Neural progenitor cell (in vitro differentiated cells): ENCODE measurements at regions not wholly inside any gene's neighbourhood (a gene's known extent, or its start where the extent isn't known, plus 50 kb on each side); places are given as distances from the start of the nearest gene placed in this dataset.

Source experiments
- DNase-seq: peaks from one replicate; pipeline ENCODE4 v3.0.0-alpha.2; 2016; ENCODE audit warnings: low spot score
- H2AFZ ChIP-seq: fragments of 200-600 bp; sonication (generic); replicated peaks from 2 replicates; pipeline ENCODE4 v1.6.1; 2016; ENCODE audit warnings: antibody characterized with exemption
- H3F3A ChIP-seq: fragments of 200-600 bp; sonication (generic); 2 replicates; pipeline ENCODE4 v1.6.1; 2016; ENCODE audit warnings: antibody characterized with exemption, low read depth
- H3K27ac ChIP-seq: fragments of 200-600 bp; sonication (generic); 2 replicates; pipeline ENCODE4 v1.5.1; 2016; ENCODE audit warnings: mild to moderate bottlenecking
- H3K27me3 ChIP-seq: fragments of 200-600 bp; sonication (generic); 2 replicates; pipeline ENCODE4 v1.6.1; 2016; ENCODE audit warnings: mild to moderate bottlenecking, moderate library complexity
- H3K36me3 ChIP-seq: fragments of 200-600 bp; sonication (generic); 2 replicates; pipeline ENCODE4 v1.5.1; 2016
- H3K4me1 ChIP-seq: fragments of 200-600 bp; sonication (generic); 2 replicates; pipeline ENCODE4 v1.6.1; 2016; ENCODE audit warnings: mixed run types
- H3K4me2 ChIP-seq: fragments of 200-600 bp; sonication (generic); 2 replicates; pipeline ENCODE4 v1.6.1; 2016
- H3K4me3 ChIP-seq: fragments of 200-600 bp; sonication (generic); 2 replicates; pipeline ENCODE4 v1.5.1; 2016
- H3K79me2 ChIP-seq: fragments of 200-600 bp; sonication (generic); 2 replicates; pipeline ENCODE4 v1.6.1; 2016; ENCODE audit warnings: low read depth
- H3K9ac ChIP-seq: fragments of 200-600 bp; sonication (generic); 2 replicates; pipeline ENCODE4 v1.6.1; 2016
- H3K9me3 ChIP-seq: fragments of 200-600 bp; sonication (generic); 2 replicates; pipeline ENCODE4 v1.5.1; 2016; ENCODE audit warnings: low read depth
- H4K20me1 ChIP-seq: fragments of 200-600 bp; sonication (generic); 2 replicates; pipeline ENCODE4 v1.6.1; 2016; ENCODE audit warnings: low read depth
- H3K27ac Mint-ChIP-seq: 3 replicates; pipeline ENCODE4 v1.8.0; 2021; ENCODE audit warnings: mixed read lengths
- H3K27me3 Mint-ChIP-seq: 2 replicates; pipeline ENCODE4 v1.8.0; 2022; ENCODE audit warnings: low read depth, mild to moderate bottlenecking, inconsistent platforms, moderate library complexity, mixed read lengths; ENCODE audit not compliant: insufficient read depth
- H3K36me3 Mint-ChIP-seq: 3 replicates; pipeline ENCODE4 v1.8.0; 2021; ENCODE audit warnings: mixed read lengths
- H3K4me1 Mint-ChIP-seq: 3 replicates; pipeline ENCODE4 v1.8.0; 2021; ENCODE audit warnings: mixed read lengths
- H3K4me3 Mint-ChIP-seq: 3 replicates; pipeline ENCODE4 v1.8.0; 2021; ENCODE audit warnings: mild to moderate bottlenecking, moderate library complexity, mixed read lengths
- H3K9me3 Mint-ChIP-seq: 3 replicates; pipeline ENCODE4 v1.8.0; 2020; ENCODE audit warnings: mixed read lengths
- EZH2 ChIP-seq: fragments of 200-600 bp; sonication (generic); IDR thresholded peaks from 2 replicates; pipeline ENCODE4 v1.6.1; 2017; ENCODE audit warnings: antibody characterized with exemption, mild to moderate bottlenecking, moderate library complexity
- EZH2phosphoT487 ChIP-seq: fragments of 200-600 bp; sonication (generic); IDR thresholded peaks from 2 replicates; pipeline ENCODE4 v1.6.1; 2017; ENCODE audit warnings: antibody characterized with exemption
- TF ChIP-seq, protein P1 (sequence below): fragments of 200-600 bp; sonication (generic); IDR thresholded peaks from 2 replicates; pipeline ENCODE4 v1.5.1; 2017; ENCODE audit warnings: antibody characterized with exemption, mild to moderate bottlenecking

DNA sequence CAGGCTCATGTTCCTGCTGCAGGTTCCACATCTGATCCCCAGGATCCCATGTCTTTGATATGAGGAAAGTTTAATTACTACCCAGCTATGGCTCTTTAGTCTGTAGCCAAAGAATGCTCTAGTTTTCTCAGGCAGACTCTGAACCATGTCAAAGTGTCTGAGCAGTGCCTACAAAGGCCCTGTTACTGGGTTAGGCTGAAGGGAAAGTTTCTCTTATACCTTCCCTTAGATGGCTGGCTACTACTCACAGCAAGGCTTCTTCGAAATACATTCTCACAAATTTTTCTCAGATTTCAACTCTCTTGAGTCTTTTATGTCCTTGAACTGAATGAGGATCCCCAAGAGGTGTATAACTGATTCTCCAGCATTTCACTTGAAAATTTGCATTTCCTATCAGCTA lies 102.4 kb downstream of the NR1D2 start:
- no peak overlapping the region for H3K9ac ChIP-seq
- no peak for DNase-seq
- H3K36me3 ChIP-seq, result no peaks in the 10 kb centered on the region
- H2AFZ ChIP-seq, result no peak overlapping the region
- no peaks in the 10 kb centered on the region for H3K27me3 ChIP-seq
- H3K27ac Mint-ChIP-seq, result no peak overlapping the region
- H3K36me3 Mint-ChIP-seq, result no peaks in the 10 kb centered on the region
- TF ChIP-seq EZH2, result no peak
- TF ChIP-seq EZH2phosphoT487, result no peak
- H3K4me3 ChIP-seq, result no peak overlapping the region
- no peak overlapping the region for H3K4me3 Mint-ChIP-seq
- no peaks in the 10 kb centered on the region for H3K4me1 ChIP-seq
- no peaks in the 10 kb centered on the region for H3K9me3 Mint-ChIP-seq
- H3K79me2 ChIP-seq, result no peaks in the 10 kb centered on the region
- no peaks in the 10 kb centered on the region for H3F3A ChIP-seq
- H3K4me2 ChIP-seq, result no peak overlapping the region
- peaks cover 5% of the 10 kb centered on the region for H3K4me1 Mint-ChIP-seq
- H3K27ac ChIP-seq, result no peak overlapping the region
- H3K27me3 Mint-ChIP-seq, result peaks cover 4% of the 10 kb centered on the region
- no peaks in the 10 kb centered on the region for H4K20me1 ChIP-seq
- H3K9me3 ChIP-seq, result no peaks in the 10 kb centered on the region

- no peaks in the 10 kb centered on the region for H3K9me3 ChIP-seq
- no peaks in the 10 kb centered on the region for H4K20me1 ChIP-seq
- H2AFZ ChIP-seq, result no peak overlapping the region
- no peaks in the 10 kb centered on the region for H3K36me3 ChIP-seq
- no peaks in the 10 kb centered on the region for H3K79me2 ChIP-seq
- Mint-ChIP-seq H3K4me3 (no peak overlapping the region), H3K36me3 (no peaks in the 10 kb centered on the region), H3K4me1 (peaks cover 5% of the 10 kb centered on the region), H3K27me3 (peaks cover 3% of the 10 kb centered on the region), H3K27ac (no peak overlapping the region), H3K9me3 (no peaks in the 10 kb centered on the region)
- no peak for DNase-seq
- TF ChIP-seq EZH2, result no peak
- TF ChIP-seq, protein P1, sequence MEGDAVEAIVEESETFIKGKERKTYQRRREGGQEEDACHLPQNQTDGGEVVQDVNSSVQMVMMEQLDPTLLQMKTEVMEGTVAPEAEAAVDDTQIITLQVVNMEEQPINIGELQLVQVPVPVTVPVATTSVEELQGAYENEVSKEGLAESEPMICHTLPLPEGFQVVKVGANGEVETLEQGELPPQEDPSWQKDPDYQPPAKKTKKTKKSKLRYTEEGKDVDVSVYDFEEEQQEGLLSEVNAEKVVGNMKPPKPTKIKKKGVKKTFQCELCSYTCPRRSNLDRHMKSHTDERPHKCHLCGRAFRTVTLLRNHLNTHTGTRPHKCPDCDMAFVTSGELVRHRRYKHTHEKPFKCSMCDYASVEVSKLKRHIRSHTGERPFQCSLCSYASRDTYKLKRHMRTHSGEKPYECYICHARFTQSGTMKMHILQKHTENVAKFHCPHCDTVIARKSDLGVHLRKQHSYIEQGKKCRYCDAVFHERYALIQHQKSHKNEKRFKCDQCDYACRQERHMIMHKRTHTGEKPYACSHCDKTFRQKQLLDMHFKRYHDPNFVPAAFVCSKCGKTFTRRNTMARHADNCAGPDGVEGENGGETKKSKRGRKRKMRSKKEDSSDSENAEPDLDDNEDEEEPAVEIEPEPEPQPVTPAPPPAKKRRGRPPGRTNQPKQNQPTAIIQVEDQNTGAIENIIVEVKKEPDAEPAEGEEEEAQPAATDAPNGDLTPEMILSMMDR, result no peak
- no peak for TF ChIP-seq EZH2phosphoT487
- no peak overlapping the region for H3K27ac ChIP-seq
- H3F3A ChIP-seq, result no peaks in the 10 kb centered on the region
- H3K4me3 ChIP-seq, result no peak overlapping the region
- H3K4me1 ChIP-seq, result no peaks in the 10 kb centered on the region
- no peaks in the 10 kb centered on the region for H3K27me3 ChIP-seq
- no peak overlapping the region for H3K9ac ChIP-seq
- H3K4me2 ChIP-seq, result no peak overlapping the region
These were observed 103.8 kb downstream of the NR1D2 start for GRCh38 chr3:24048843-24049242.

GRCh38 chr3:24052446-24052845 lies 107.4 kb downstream of the NR1D2 start:
- Histone ChIP-seq H3K9me3 (no peaks in the 10 kb centered on the region), H2AFZ (no peak overlapping the region), H3K27ac (no peak overlapping the region), H3K4me3 (no peak overlapping the region), H3K27me3 (no peaks in the 10 kb centered on the region), H4K20me1 (no peaks in the 10 kb centered on the region), H3K9ac (no peak overlapping the region), H3K79me2 (no peaks in the 10 kb centered on the region), H3K4me1 (no peaks in the 10 kb centered on the region), H3K36me3 (no peaks in the 10 kb centered on the region), H3K4me2 (no peak overlapping the region), H3F3A (no peaks in the 10 kb centered on the region)
- TF ChIP-seq, protein P1, result no peak
- TF ChIP-seq EZH2 (no peak), EZH2phosphoT487 (no peak)
- Mint-ChIP-seq H3K36me3 (no peaks in the 10 kb centered on the region), H3K27ac (no peak overlapping the region), H3K4me3 (no peak overlapping the region), H3K27me3 (no peaks in the 10 kb centered on the region), H3K4me1 (peaks cover 5% of the 10 kb centered on the region), H3K9me3 (no peaks in the 10 kb centered on the region)
- DNase-seq, result no peak

DNA sequence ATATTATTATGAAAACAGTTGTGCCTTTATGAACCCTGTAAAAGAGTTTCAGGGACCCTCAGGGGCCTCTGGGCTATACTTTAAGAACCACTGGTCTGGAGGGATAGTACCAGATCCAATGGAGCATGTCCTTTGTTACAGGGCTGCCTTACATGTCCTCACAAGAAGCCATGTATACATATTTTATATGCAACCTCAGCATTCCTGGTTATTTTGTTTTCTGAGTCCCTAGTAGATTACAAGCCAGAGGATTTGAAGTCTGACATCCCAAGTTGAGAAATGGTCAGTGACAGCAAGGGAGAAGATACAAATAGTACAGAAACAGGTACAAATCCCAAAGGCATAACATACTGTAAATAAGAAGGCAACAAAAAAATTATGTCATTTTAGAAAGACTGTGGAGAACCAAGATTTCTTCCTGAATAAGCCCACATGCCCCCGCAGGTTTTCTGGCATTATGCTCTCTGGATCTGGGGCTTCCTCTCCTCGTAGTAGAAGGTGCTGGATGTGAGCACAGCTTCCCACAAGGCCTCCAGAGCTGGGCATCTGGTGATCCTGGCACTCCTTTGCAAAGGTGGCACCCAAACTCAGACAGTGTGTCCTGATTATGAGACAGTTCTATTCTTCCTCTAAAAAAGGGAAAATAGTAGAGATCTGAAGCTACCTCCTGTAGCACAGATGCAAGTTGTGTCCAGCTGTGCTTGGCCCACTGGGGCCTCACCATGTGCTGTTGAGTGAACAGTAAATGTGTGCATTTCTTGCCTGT lies 114.0 kb downstream of the NR1D2 start:
- no peak for TF ChIP-seq EZH2phosphoT487
- TF ChIP-seq, protein P1, result no peak
- TF ChIP-seq EZH2, result no peak
- H3K79me2 ChIP-seq, result no peaks in the 10 kb centered on the region
- no peaks in the 10 kb centered on the region for H3K9me3 ChIP-seq
- no peak overlapping the region for H3K4me2 ChIP-seq
- DNase-seq, result no peak
- no peaks in the 10 kb centered on the region for H3K27me3 ChIP-seq
- no peak overlapping the region for H3K4me3 ChIP-seq
- H2AFZ ChIP-seq, result no peak overlapping the region
- peaks cover 10% of the 10 kb centered on the region for H3K4me1 ChIP-seq
- H3F3A ChIP-seq, result no peaks in the 10 kb centered on the region
- no peak overlapping the region for H3K9ac ChIP-seq
- no peaks in the 10 kb centered on the region for H4K20me1 ChIP-seq
- H3K9me3 Mint-ChIP-seq, result peaks cover 7% of the 10 kb centered on the region
- no peak overlapping the region for H3K4me3 Mint-ChIP-seq
- peaks cover 34% of the 10 kb centered on the region for H3K4me1 Mint-ChIP-seq
- no peak overlapping the region for H3K27ac ChIP-seq
- no peaks in the 10 kb centered on the region for H3K36me3 Mint-ChIP-seq
- no peaks in the 10 kb centered on the region for H3K36me3 ChIP-seq
- H3K27ac Mint-ChIP-seq, result no peak overlapping the region
- H3K27me3 Mint-ChIP-seq, result no peaks in the 10 kb centered on the region
